ENCODE measurements at regions not wholly inside any gene's neighbourhood (a gene's known extent, or its start where the extent isn't known, plus 50 kb on each side); places are given as distances from the start of the nearest gene placed in this dataset.

GRCh38 chr14:46051796-46052195 is 599.8 kb downstream of the RPL10L start (continued):
- TF ChIP-seq E2F6 (IDR thresholded peaks at IDR 0.05) (no peak), CREB1 (IDR thresholded peaks at IDR 0.05) (no peak), ASH2L (IDR thresholded peaks at IDR 0.05; ENCODE audit: low read length) (no peak), NRF1 (IDR thresholded peaks at IDR 0.05; ENCODE audit: low read depth, low read length) (no peak), SP1 (IDR thresholded peaks at IDR 0.05; ENCODE audit: low read depth, low read length) (no peak), TEAD4 (IDR thresholded peaks at IDR 0.05; ENCODE audit: low read depth, low read length) (no peak), SIN3A (conservative IDR thresholded peaks at IDR 0.05 in 1 of 2, IDR thresholded peaks at IDR 0.05 in 1 of 2; ENCODE audit: low read depth in 1 of 2, low read length in 2 of 2) (no peak), POU5F1 (IDR thresholded peaks at IDR 0.05; ENCODE audit: low read depth, low read length) (no peak)

Measured in H1 (cell line).